Prostate gland (tissue), 2 donors: ENCODE measurements at regions not wholly inside any gene's neighbourhood (a gene's known extent, or its start where the extent isn't known, plus 50 kb on each side); places are given as distances from the start of the nearest gene placed in this dataset.

ENCODE experiments used
- POLR2A ChIP-seq: fragments of 450-650 bp; IDR thresholded peaks from one replicate; pipeline ENCODE4 v1.6.1; 2016; ENCODE audit warnings: antibody characterized with exemption, mild to moderate bottlenecking
- POLR2AphosphoS5 ChIP-seq: sonication (generic); formaldehyde crosslinking; IDR thresholded peaks from one replicate; pipeline ENCODE4 v1.6.1; 2017; ENCODE audit warnings: antibody characterized with exemption
- TF ChIP-seq, protein P1 (sequence below), 4 experiments: fragments of 200-600 bp in 2 of 4; fragments of 450-650 bp in 2 of 4; sonication (generic) in 2 of 4; IDR thresholded peaks; 1 replicate in 3 of 4; 2 replicates in 1 of 4; pipeline ENCODE4 v1.5.1; 2016 to 2019; ENCODE audit warnings: antibody characterized with exemption in 4 of 4, mild to moderate bottlenecking in 2 of 4, moderate library complexity in 2 of 4

DNA sequence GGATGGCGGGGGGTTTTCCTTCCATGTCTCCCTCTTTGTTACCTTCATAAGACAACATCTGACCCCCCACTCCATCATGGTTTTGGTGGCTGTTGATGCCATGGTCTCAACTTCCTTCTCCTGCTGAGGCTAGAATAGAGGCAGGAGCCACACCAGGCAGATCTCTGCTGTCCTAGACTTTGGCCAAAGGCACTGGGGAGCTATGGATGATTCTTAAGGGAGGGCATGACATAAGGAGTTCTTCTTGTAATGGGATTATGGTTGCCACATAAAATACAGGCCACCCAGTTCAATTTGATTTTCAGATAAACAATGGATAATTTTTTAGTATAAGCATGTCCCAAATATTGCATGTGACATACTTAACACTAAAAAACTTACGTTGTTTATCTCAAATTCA is 52.2 kb upstream of the IER5L start:
- TF ChIP-seq, protein P1, sequence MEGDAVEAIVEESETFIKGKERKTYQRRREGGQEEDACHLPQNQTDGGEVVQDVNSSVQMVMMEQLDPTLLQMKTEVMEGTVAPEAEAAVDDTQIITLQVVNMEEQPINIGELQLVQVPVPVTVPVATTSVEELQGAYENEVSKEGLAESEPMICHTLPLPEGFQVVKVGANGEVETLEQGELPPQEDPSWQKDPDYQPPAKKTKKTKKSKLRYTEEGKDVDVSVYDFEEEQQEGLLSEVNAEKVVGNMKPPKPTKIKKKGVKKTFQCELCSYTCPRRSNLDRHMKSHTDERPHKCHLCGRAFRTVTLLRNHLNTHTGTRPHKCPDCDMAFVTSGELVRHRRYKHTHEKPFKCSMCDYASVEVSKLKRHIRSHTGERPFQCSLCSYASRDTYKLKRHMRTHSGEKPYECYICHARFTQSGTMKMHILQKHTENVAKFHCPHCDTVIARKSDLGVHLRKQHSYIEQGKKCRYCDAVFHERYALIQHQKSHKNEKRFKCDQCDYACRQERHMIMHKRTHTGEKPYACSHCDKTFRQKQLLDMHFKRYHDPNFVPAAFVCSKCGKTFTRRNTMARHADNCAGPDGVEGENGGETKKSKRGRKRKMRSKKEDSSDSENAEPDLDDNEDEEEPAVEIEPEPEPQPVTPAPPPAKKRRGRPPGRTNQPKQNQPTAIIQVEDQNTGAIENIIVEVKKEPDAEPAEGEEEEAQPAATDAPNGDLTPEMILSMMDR (IDR thresholded peaks at IDR 0.05), result no peak
- TF ChIP-seq POLR2AphosphoS5, result no peak
- no peak for TF ChIP-seq POLR2A
